ENCODE measurements at regions not wholly inside any gene's neighbourhood (a gene's known extent, or its start where the extent isn't known, plus 50 kb on each side); places are given as distances from the start of the nearest gene placed in this dataset.

- CTCF ChIA-PET (ENCODE audit: low intra/inter-chr PET ratio), result no interaction called here
- BruUV-seq (replicated peaks), result no TSS peak
- no peak overlapping the region for H3K4me2 ChIP-seq (ENCODE audit: insufficient read depth, low read length)
- in situ Hi-C loops (cut with MboI), result no loop called here
- H3K79me2 ChIP-seq (ENCODE audit: control insufficient read depth, insufficient read depth, low read length), result no peaks in the 10 kb centered on the region
- H3K4me3 ChIP-seq, result no peak overlapping the region
- TF ChIP-seq ZNF12 (CRISPR knock-in tag; IDR thresholded peaks at IDR 0.05) (no peak), DDX20 (tag; IDR thresholded peaks at IDR 0.05; ENCODE audit: low read depth) (no peak), IFI16 (CRISPR knock-in tag; IDR thresholded peaks at IDR 0.05) (no peak), ZC3H4 (CRISPR knock-in tag; IDR thresholded peaks at IDR 0.05; ENCODE audit: borderline replicate concordance) (no peak), CBX5 (IDR thresholded peaks at IDR 0.05; ENCODE audit: borderline replicate concordance, low read depth) (no peak), ZNF561 (CRISPR knock-in tag; conservative IDR thresholded peaks at IDR 0.05) (no peak), LCOR (CRISPR knock-in tag; IDR thresholded peaks at IDR 0.05) (no peak), SP2 (IDR thresholded peaks at IDR 0.05; ENCODE audit: extremely low read depth, low read depth, low read length, poor library complexity, severe bottlenecking) (no peak), ZNF431 (CRISPR knock-in tag; IDR thresholded peaks at IDR 0.05) (no peak), PML (IDR thresholded peaks at IDR 0.05; ENCODE audit: low read length) (no peak), PURB (CRISPR knock-in tag; IDR thresholded peaks at IDR 0.05; ENCODE audit: low read depth) (no peak)
- intact Hi-C loops (cut with micrococcal nuclease), result no loop called here
- WGBS (ENCODE audit: insufficient coverage, low coverage, missing lambda C conversion rate), result 0% methylated on average over 2 of the region's 2 CpGs
- H2AFZ ChIP-seq (ENCODE audit: low read depth, low read length), result no peak overlapping the region
- H3K9me1 ChIP-seq (ENCODE audit: control insufficient read depth, insufficient read depth, low read length), result no peaks in the 10 kb centered on the region
- H3K27me3 ChIP-seq (ENCODE audit: control insufficient read depth in 2 of 2, insufficient read depth in 2 of 2, low read length in 2 of 2), result no peaks in the 10 kb centered on the region
- DNase-seq (ENCODE audit: extremely low read depth in 1 of 4, low spot score in 3 of 4) (no peak), ATAC-seq (no peak), FAIRE-seq (no peak)
- H3K27ac ChIP-seq (ENCODE audit: extremely low read depth, low read depth, low read length), result no peak overlapping the region
- no peak overlapping the region for H3K9ac ChIP-seq (ENCODE audit: insufficient read depth in 1 of 2, low read depth in 2 of 2, low read length in 2 of 2)
- no peaks in the 10 kb centered on the region for H3K9me3 ChIP-seq (replicated peaks; ENCODE audit: control insufficient read depth, insufficient read depth, low read depth, low read length)
- POLR2A ChIA-PET, result no interaction called here
- no peaks in the 10 kb centered on the region for H3K36me3 ChIP-seq (ENCODE audit: control insufficient read depth, insufficient read depth, low read length)
- H4K20me1 ChIP-seq (replicated peaks; ENCODE audit: control insufficient read depth, insufficient read depth, low read length), result no peaks in the 10 kb centered on the region
- no peaks in the 10 kb centered on the region for H3K4me1 ChIP-seq (replicated peaks in 1 of 2; ENCODE audit: control insufficient read depth in 2 of 2, insufficient read depth in 2 of 2, low read length in 2 of 2)
Measured at GRCh38 chr2:136517716-136518115, 247.6 kb upstream of the THSD7B start.
